Hematopoietic multipotent progenitor cell treated with erythropoietin and hydrocortisone succinate and interleukin-3 and kit ligand, for 4 days (in vitro differentiated cells): ENCODE measurements at regions not wholly inside any gene's neighbourhood (a gene's known extent, or its start where the extent isn't known, plus 50 kb on each side); places are given as distances from the start of the nearest gene placed in this dataset.
"Not testable (repeated sequence)": the region's sequence is repeated elsewhere in the genome, so short reads cannot be mapped to it uniquely, and the experiment has no call there.

ENCODE experiments used
- DNase-seq: peaks from one replicate; pipeline ENCODE4 v3.0.0-alpha.2; 2015

- DNase-seq: peak; percentile 76
These were observed 52.5 kb upstream of the FBXO28 start for GRCh38 chr1:224061436-224061835.

GRCh38 chr1:224059897-224060427 lies 53.9 kb upstream of the FBXO28 start:
- DNase-seq: peak; percentile 19

DNA sequence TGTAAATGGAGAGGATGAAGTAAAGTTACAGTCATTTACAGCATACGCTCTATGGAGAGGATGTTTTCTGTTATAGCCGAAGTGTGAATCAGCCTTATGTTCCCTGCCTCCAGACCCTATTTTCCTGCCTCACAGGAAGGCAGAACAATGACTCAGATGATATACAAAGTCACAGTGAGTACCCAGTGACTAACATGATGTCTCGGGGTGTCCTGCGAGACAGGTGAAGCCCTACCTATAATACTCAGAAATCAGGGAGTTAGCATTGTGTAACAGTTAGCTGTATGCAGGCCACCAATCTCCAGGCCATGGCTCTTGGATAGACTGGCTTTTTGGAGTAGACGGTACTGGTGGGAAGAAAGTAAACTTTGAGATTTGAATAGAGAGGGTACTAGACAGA lies 55.6 kb upstream of the FBXO28 start:
- DNase-seq: no peak

DNA sequence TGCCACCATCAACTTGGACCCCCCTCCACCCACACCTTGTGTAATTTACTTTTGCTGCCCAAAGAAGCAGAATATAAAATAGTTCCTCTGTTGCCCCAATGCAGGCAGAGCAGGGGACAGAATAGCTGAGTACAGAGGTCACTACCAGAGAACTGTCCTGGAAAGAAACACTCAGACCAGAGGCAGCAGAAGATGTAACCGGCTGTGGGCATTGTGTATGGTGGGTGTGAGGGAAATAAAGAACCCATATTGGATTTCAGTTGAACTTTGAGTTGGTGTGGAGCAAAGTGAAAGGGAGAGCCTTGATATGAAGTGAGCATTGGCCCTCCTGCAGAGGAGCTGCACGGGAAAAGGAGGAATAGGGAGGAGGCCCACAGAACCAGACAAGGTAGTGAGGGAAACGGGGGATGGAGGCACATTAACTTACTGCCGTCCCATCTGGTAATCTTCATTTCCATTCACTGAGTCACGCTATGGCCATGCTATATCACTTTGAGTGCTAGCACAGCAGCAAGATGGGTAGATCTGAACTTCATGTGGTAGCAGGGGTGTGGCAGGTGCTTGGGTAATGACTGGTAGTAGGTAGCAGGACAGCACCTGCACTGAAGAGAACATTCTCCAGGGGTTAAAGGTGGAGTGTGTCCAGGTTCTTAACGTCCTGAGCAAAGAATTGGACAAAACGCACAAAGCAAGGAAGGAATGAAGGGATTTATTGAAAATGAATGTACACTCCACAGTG lies 56.3 kb upstream of the FBXO28 start:
- DNase-seq: no peak

- no peak for DNase-seq
These were observed 59.3 kb upstream of the FBXO28 start for GRCh38 chr1:224054611-224055010.

- DNase-seq: peak; percentile 28
These were observed 59.9 kb upstream of the FBXO28 start for GRCh38 chr1:224054012-224054411.

DNA sequence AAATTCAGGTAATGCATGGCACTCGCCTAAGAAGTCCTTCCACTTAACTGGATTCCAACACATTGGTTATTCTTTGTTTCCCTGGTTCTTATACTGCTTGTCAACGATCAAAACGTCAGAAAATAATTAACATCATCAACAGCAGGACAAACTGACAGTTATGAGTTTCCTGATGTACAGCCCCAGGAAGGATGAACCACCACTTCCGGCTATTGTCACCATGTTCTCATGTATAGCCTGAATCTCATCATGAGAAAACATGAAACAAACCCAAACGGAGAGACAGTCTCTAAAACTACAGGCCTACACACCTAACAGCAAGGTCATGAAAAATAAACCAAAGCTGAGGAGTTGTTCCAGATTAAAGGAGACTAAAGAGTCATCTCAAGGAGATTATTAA lies 60.5 kb upstream of the FBXO28 start:
- DNase-seq: no peak

GRCh38 chr1:224052772-224053171 lies 61.1 kb upstream of the FBXO28 start:
- DNase-seq: no peak

DNA sequence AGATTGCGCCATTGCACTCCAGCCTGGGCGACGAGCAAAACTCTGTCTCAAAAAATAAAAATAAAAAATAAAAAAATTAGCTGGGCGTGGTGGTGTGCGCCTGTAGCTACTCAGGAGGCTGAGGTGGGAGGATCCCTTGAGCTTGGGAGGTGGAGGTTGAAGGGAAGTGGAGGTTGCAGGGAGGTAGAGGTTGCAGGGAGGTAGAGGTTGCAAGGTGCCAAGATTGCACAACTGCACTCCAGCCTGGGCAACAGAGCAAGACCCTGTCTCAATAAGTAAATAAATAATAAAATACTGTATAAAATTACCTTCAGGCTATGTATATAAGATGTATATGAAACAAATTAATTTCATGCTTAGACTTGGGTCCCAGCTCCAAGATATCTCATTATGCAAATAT lies 62.1 kb upstream of the FBXO28 start:
- DNase-seq: not testable (repeated sequence)

- no peak for DNase-seq
These were observed 62.9 kb upstream of the FBXO28 start for GRCh38 chr1:224051086-224051406.

- DNase-seq: no peak
These were observed 66.4 kb upstream of the FBXO28 start for GRCh38 chr1:224047538-224047937.

DNA sequence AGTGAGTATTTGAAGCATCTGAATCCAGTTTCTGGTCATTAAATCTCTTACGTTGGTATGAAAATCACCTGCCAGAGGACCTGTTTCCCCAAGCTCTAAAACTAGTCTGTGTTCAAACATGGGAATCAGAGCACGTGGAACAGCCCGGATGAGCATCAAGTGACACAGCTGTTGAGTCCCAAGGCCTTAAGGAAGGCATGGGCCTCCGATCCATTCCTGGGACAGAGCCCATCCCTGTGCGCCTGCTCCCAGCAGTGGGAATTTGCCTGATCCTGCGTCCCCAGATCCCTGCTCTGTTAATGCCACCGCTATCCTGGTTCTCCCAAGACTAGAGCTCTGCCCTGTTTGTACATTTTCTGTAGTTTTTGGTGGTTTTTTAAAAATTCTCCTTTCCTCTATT lies 68.4 kb upstream of the FBXO28 start:
- DNase-seq: no peak

GRCh38 chr1:224044420-224044819 lies 69.5 kb upstream of the FBXO28 start:
- DNase-seq: no peak

DNA sequence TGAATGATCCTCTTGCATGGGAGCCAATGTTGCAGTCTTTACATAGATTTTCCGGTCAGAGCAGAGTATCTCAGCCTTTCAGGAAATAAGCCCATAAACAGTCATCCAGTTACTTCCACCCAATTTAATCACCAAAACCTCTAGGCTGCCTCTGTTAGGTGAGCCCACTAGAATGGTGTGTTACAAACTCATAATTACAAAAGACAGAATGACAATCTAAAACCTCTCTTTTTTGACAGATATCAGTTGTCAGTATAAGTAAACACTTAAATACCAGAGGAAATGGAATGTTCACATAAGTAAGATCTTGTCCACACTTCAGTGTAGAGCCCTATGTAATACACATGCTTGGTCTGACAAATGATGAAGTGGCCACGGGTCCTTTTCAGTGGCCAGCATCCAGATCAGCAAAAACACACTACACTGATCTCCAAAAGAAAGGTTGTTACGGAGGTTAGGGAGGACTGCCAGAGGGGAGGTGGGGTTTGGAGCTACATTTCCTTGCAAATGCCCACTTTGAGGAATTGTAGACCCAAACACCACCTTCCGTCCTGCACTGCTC lies 71.3 kb upstream of the FBXO28 start:
- DNase-seq: no peak

GRCh38 chr1:224041032-224041431 lies 72.9 kb upstream of the FBXO28 start:
- no peak for DNase-seq

GRCh38 chr1:224040423-224040822 lies 73.5 kb upstream of the FBXO28 start:
- not testable (repeated sequence) for DNase-seq

DNA sequence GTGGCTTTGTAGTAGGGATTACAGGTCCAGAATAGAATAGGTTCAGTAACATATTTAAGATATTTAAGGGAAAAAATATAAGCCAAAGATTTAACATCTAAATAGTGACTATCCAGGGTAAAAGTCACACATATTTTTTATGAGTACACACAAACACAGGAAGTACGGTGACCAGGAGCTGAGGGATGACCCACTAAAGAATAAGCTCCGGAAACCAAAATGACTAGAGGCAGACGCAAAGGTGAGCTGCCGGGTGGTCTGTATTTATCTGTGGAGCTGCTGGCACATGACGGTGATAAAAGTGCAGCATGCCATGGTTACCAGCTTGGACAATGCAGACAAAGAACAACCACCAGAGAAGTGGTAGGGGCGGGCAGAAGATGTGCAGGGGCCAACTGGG lies 73.9 kb upstream of the FBXO28 start:
- DNase-seq: not testable (repeated sequence)

- DNase-seq: not testable (repeated sequence)
These were observed 75.1 kb upstream of the FBXO28 start for GRCh38 chr1:224038832-224039231.

- not testable (repeated sequence) for DNase-seq
These were observed 76.5 kb upstream of the FBXO28 start for GRCh38 chr1:224037362-224037761.

GRCh38 chr1:224032608-224033276 lies 81.2 kb upstream of the FBXO28 start:
- not testable (repeated sequence) for DNase-seq

- DNase-seq: not testable (repeated sequence)
These were observed 81.9 kb upstream of the FBXO28 start for GRCh38 chr1:224031986-224032385.

GRCh38 chr1:224030257-224030656 lies 83.7 kb upstream of the FBXO28 start:
- not testable (repeated sequence) for DNase-seq

GRCh38 chr1:224029286-224030025 lies 84.5 kb upstream of the FBXO28 start:
- not testable (repeated sequence) for DNase-seq
